Heart left ventricle (tissue), 13 donors: ENCODE measurements at regions not wholly inside any gene's neighbourhood (a gene's known extent, or its start where the extent isn't known, plus 50 kb on each side); places are given as distances from the start of the nearest gene placed in this dataset.

Experiments
- CTCF ChIP-seq, 12 donors: fragments of 200-600 bp; sonication (generic) in 4 of 12; IDR thresholded peaks; one replicate each; pipeline versions ENCODE4 v1.5.0 to v1.8.0; 2018 to 2022; ENCODE audit warnings: antibody characterized with exemption in 12 of 12, mild to moderate bottlenecking in 5 of 12
- POLR2A ChIP-seq, 2 donors: fragments of 450-650 bp; IDR thresholded peaks; one replicate each; pipeline ENCODE4 v1.6.1; 2017; ENCODE audit warnings: antibody characterized with exemption in 2 of 2, mild to moderate bottlenecking in 2 of 2, moderate library complexity in 2 of 2
- donor health status: ischemic (EF 13 %, LVEDD 7.1; RV severe dilation, severe dysfunction).
- donor health status: DM: no; HTN: yes; CAD: no.
- donor health status: DM: no; HTN: no; CAD: no.
- donor health status: ischemic (EF 25% LVEDD 6.9; RV normal size, moderate dysfunction).
- donor health status: ischemic (EF 25% LVEDD 5.7; RV mildly dilated, moderate dysfunction).
- donor health status: ischemic (EF 35%, LVEDD 5.7; RV mildly dilated, moderate dysfunction).
- donor health status: nonischemic (EF 11% LVEDD 7.7; RV severe dilation, severe dysfunction).
- donor health status: DM: yes; HTN: yes; CAD: no.
- donor health status: PGD.
- donor health status: ischemic (EF 29% LVEDD 5.4; RV normal size, mild dysfunction).
- donor health status: nonischemic (EF 23%, LVEDD 6.1; RV moderate dilation, normal function).

- TF ChIP-seq POLR2A (IDR thresholded peaks at IDR 0.05): no peak
- TF ChIP-seq CTCF (IDR thresholded peaks at IDR 0.05): no peak
Measured at GRCh38 chr5:163735069-163735468, 229.7 kb downstream of the MAT2B start.
